ENCODE measurements at regions not wholly inside any gene's neighbourhood (a gene's known extent, or its start where the extent isn't known, plus 50 kb on each side); places are given as distances from the start of the nearest gene placed in this dataset.

- Histone ChIP-seq H2AFZ (replicated peaks) (no peak overlapping the region), H3F3A (ENCODE audit: low read depth) (no peaks in the 10 kb centered on the region), H3K4me3 (no peak overlapping the region), H3K79me2 (ENCODE audit: low read depth) (no peaks in the 10 kb centered on the region), H3K4me1 (peaks cover 4% of the 10 kb centered on the region), H3K36me3 (no peaks in the 10 kb centered on the region), H3K4me2 (no peak overlapping the region), H3K9ac (no peak overlapping the region), H3K9me3 (ENCODE audit: low read depth) (no peaks in the 10 kb centered on the region), H3K27me3 (no peaks in the 10 kb centered on the region), H3K27ac (no peak overlapping the region), H4K20me1 (ENCODE audit: low read depth) (no peaks in the 10 kb centered on the region)
- Mint-ChIP-seq H3K9me3 (no peaks in the 10 kb centered on the region), H3K4me3 (no peak overlapping the region), H3K27ac (no peak overlapping the region), H3K27me3 (ENCODE audit: insufficient read depth, low read depth) (peaks cover 2% of the 10 kb centered on the region), H3K4me1 (no peaks in the 10 kb centered on the region), H3K36me3 (no peaks in the 10 kb centered on the region)
- no peak for TF ChIP-seq CTCF (IDR thresholded peaks at IDR 0.05)
- TF ChIP-seq EZH2phosphoT487 (IDR thresholded peaks at IDR 0.05): no peak
- TF ChIP-seq EZH2 (IDR thresholded peaks at IDR 0.05): no peak
- no peak for DNase-seq (ENCODE audit: low spot score)
Observed at GRCh38 chr17:54255696-54256095, 433.0 kb downstream of the KIF2B start.

GRCh38 chr17:54256401-54256929 lies 433.7 kb downstream of the KIF2B start:
- Histone ChIP-seq H2AFZ (replicated peaks) (peak overlapping the region; percentile 65), H3K9ac (no peak overlapping the region), H3K4me1 (peaks cover 4% of the 10 kb centered on the region), H3K27me3 (no peaks in the 10 kb centered on the region), H3F3A (ENCODE audit: low read depth) (no peaks in the 10 kb centered on the region), H3K79me2 (ENCODE audit: low read depth) (no peaks in the 10 kb centered on the region), H4K20me1 (ENCODE audit: low read depth) (no peaks in the 10 kb centered on the region), H3K4me2 (no peak overlapping the region), H3K36me3 (no peaks in the 10 kb centered on the region), H3K9me3 (ENCODE audit: low read depth) (no peaks in the 10 kb centered on the region), H3K27ac (no peak overlapping the region), H3K4me3 (no peak overlapping the region)
- H3K4me3 Mint-ChIP-seq: no peak overlapping the region
- no peaks in the 10 kb centered on the region for H3K4me1 Mint-ChIP-seq
- H3K9me3 Mint-ChIP-seq: peaks cover 2% of the 10 kb centered on the region
- H3K36me3 Mint-ChIP-seq: no peaks in the 10 kb centered on the region
- no peak for TF ChIP-seq EZH2 (IDR thresholded peaks at IDR 0.05)
- no peak for TF ChIP-seq CTCF (IDR thresholded peaks at IDR 0.05)
- no peak for TF ChIP-seq EZH2phosphoT487 (IDR thresholded peaks at IDR 0.05)
- no peak overlapping the region for H3K27ac Mint-ChIP-seq
- peaks cover 2% of the 10 kb centered on the region for H3K27me3 Mint-ChIP-seq (ENCODE audit: insufficient read depth, low read depth)
- DNase-seq (ENCODE audit: low spot score): peak; percentile 20

GRCh38 chr17:54257440-54257839 lies 434.7 kb downstream of the KIF2B start:
- H3K4me1 Mint-ChIP-seq: no peaks in the 10 kb centered on the region
- peaks cover 2% of the 10 kb centered on the region for H3K27me3 Mint-ChIP-seq (ENCODE audit: insufficient read depth, low read depth)
- H3F3A ChIP-seq (ENCODE audit: low read depth): no peaks in the 10 kb centered on the region
- peaks cover 4% of the 10 kb centered on the region for H3K4me1 ChIP-seq
- H3K9me3 Mint-ChIP-seq: peaks cover 2% of the 10 kb centered on the region
- H3K4me2 ChIP-seq: no peak overlapping the region
- H3K9me3 ChIP-seq (ENCODE audit: low read depth): no peaks in the 10 kb centered on the region
- no peaks in the 10 kb centered on the region for H3K36me3 Mint-ChIP-seq
- no peaks in the 10 kb centered on the region for H3K79me2 ChIP-seq (ENCODE audit: low read depth)
- TF ChIP-seq CTCF (IDR thresholded peaks at IDR 0.05) (no peak), EZH2phosphoT487 (IDR thresholded peaks at IDR 0.05) (no peak), EZH2 (IDR thresholded peaks at IDR 0.05) (no peak)
- no peak overlapping the region for H2AFZ ChIP-seq (replicated peaks)
- no peak overlapping the region for H3K4me3 Mint-ChIP-seq
- H3K4me3 ChIP-seq: no peak overlapping the region
- no peak overlapping the region for H3K9ac ChIP-seq
- no peak for DNase-seq (ENCODE audit: low spot score)
- H3K27ac Mint-ChIP-seq: no peak overlapping the region
- H3K36me3 ChIP-seq: no peaks in the 10 kb centered on the region
- H4K20me1 ChIP-seq (ENCODE audit: low read depth): no peaks in the 10 kb centered on the region
- no peaks in the 10 kb centered on the region for H3K27me3 ChIP-seq
- H3K27ac ChIP-seq: no peak overlapping the region

Data from neural progenitor cell (in vitro differentiated cells).